Stimulated activated CD4-positive, alpha-beta T cell treated with anti-CD3 and anti-CD28 coated beads, Interleukin-15, amount 100 ng/mL, for 1 hour (primary cell): ENCODE measurements at regions not wholly inside any gene's neighbourhood (a gene's known extent, or its start where the extent isn't known, plus 50 kb on each side); places are given as distances from the start of the nearest gene placed in this dataset.

Source experiments
- DNase-seq, 2 donors: peaks; one replicate each; pipeline ENCODE4 v3.0.0-alpha.2; 2020; ENCODE audit warnings: low read depth in 1 of 2, low spot score in 1 of 2

DNA sequence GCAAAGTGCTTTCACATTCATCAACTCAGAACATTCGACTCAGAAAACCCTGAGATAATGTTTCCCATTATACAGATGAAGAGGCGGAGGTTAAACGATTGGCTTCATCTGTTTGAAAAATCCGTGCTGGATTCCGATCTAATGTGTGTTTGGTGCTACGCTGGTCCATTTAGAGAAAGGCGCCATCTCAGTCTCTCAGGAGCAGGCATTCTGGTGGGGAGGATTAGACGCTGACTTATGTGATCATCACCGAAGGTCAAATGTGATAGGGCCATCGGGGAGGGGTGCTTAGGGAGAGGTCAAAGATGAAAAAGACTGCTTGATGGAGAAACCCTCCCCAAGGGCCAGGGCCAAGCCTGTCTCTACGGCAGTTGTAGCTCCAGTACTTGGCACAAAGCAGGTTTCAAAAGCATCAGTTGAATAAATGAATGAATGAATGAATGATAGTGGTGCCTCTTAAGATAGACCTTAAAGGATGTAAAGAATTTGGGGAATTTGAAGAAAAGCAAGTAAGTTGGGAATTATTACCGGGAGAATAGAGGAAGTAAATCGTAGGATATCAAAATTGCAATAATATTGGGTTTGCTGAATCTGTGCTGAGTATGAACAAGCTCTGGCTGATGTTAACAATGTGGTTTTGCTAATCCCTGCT lies 160.6 kb upstream of the SHB start:
- DNase-seq: no peak

DNA sequence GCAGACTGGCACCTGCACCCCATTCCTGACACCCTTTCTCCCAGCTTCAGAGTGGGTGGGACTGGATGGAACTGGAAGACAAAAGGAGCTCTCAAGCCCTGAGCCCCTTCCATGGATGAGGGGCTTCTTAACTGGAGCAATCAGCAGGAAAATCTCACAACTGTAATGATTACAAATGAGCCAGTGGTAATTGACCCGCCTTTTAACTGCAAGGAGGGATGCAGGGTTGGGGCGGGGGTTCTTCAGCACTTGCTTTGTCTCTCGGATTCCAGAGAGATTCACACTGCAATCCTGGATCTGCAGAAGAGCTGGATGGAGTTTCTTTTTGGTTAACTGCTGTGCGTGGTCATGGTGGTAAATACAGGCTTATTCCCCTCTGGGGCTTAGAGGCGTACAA lies 160.1 kb upstream of the SHB start:
- no peak for DNase-seq

DNA sequence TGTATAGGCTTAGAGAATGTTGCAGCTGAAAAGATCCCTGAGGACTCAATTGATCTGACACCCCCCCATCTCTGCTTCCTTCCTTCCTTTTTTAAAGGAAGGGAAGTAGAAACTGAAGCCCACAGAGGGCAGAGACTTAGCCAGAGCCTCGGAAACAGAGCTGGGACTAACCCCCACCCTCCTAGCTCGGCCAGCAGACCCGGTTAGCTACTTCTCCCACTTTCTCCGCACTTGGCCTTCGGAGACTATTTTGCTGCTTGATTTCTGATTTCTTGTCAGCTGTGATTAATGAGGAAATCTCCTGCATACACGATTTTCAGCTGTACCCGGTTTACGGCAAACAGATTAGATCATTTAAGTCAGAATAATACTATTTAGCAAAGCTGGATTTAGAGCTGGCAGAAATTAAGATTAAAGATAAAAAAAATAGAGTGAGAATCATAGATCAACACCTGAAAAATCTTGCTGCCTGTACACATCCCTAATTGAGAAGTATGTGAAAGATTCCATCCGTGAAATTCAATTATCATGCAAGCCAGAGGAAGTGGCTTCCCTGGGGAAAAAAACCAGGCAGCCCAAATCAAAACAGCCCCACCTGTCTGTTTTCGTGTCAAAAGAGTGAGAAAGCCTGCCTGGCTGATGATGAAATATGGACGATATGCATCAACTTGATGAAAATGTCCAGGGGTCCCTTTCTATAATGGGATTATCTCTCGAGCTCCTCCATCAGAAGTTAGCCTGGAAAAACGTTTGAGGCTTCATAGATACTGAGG lies 159.5 kb upstream of the SHB start:
- no peak for DNase-seq

DNA sequence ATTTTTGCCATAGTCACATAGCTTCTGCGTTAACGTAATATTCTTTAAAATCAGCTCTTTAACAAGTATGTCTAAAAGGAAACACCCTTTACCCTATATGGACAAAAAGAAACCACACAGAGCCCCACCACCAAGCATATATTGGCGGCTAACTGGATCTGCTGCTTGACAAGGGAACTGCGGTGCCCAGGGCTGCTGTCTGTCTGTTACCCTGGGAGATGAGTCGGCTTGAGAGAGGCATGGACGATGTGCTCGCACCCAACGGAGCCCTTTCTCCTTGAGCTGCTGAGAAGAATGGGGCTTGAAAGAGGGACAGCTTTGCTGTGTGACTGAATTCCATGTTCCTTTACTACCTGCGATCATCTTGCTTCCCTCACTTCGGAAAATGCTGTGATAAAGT lies 158.6 kb upstream of the SHB start:
- no peak for DNase-seq

DNA sequence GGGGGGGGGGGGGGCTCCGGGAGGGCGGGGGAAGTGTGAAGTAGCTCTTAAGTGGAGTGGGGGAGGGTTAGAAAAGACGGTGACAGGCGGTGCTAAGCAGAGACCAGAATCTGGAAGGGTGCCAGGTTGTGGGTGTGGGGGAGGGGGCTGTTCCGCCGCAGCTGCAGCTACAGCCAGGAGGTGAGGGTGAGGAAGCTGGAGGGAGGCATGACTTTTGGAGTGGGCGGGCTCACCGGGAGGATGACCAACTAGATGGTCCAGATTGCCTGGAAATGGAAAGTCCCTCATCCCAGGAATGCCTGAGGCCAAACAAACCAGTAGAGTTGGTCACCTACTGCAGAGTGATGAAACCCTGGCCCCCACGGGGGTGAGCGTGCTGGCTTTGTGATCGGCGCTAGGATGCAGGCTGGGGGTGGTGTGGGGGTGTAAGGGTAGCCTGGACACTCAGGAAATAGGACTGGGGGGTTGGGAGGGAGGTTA lies 158.1 kb upstream of the SHB start:
- DNase-seq: peak in 1 of 2 donors; percentile 42

DNA sequence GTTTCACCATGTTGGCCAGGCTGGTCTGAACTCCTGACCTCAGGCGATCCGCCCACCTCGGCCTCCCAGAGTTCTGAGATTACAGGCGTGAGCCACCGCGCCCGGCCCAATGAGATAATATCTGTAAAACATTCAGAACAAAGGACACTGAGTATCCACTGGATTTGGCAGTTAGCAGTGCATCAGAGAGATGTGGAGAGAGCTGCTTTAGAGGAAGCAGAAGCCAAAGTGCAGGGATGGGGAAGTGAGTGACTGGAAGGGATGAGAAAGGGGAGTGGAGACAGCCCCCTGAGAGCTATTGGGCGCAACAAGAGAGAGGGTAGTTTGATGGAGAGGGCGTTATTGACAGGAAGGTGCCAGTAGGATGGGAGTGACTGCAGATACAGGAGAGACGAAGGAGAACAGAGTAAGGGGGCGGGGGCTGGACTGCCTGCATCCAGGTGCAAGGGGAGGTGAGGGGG lies 157.5 kb upstream of the SHB start:
- no peak for DNase-seq

DNA sequence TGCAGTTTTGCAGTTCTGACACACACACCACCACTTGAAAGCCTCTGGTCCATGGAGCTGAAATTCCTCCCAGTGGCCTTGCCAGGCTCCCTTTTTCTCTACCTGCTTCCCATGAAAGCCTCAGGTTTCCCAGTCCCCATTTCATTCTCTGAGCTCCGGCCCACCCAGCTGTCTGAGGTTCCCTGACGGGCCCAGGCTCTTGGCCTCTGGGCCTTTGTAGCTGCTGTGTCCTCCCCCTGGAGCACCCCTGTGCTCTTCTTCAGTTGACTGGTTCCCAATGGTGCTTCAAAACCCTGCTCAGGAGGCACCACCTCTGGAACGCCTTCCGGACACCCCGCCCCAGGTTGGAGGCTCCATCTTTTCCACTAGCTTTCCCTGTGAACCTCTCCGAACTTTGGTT lies 155.9 kb upstream of the SHB start:
- no peak for DNase-seq

DNA sequence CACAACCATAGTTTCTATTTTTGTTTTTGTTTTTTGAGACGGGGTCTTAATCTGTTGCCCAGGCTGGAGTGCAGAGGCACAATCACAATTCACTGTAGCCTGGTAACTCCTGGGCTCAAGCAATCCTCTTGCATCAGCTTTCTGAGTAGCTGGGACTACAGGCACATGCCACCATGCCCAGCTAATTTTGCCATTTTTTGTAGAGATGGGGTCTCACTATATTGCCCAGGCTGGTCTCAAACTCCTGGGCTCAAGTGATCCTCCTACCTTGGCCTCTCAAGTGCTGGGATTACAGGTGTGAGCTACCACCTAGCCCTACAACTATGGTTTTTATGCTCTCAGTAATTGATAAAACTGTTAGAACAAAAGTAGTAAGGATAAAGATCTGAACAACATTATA lies 147.5 kb upstream of the SHB start:
- DNase-seq: no peak

DNA sequence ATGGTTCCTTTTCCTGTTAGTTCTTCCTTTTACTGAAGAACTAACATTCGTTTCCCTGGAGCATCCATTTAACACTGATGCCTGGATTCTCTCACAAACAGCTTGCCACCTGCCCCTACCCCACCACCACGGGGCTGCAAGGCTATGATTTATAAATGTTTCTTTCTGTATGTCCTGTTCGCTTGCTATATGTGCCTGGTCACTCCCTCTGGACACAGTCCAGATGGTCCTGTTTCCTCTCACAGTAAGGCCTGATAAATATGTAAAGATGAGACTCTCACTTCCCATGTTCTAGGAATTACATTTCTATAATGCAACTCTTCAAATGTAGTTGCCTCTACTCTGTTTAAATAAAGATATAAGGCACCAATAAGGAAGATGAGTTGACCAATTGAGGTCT lies 146.4 kb upstream of the SHB start:
- DNase-seq: no peak

DNA sequence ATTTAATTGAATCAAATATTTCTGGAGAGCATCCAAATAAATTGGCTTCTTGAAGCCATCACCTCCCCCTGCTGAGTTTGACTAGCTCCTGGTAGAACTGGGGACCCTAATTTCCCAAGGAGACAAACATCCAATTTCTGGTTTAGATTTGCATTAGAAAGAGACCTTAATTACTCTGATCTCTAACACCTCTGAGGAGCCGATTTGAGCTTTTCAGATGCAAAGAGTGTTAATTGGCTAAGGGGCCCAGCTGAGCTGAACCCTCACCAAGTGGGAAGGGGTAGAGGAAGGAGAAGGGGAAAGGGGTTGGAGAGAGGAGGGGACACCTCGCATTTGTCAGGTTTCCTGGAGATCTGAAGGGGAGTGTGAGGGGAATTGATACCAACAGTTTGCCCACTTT lies 145.4 kb upstream of the SHB start:
- DNase-seq: no peak

DNA sequence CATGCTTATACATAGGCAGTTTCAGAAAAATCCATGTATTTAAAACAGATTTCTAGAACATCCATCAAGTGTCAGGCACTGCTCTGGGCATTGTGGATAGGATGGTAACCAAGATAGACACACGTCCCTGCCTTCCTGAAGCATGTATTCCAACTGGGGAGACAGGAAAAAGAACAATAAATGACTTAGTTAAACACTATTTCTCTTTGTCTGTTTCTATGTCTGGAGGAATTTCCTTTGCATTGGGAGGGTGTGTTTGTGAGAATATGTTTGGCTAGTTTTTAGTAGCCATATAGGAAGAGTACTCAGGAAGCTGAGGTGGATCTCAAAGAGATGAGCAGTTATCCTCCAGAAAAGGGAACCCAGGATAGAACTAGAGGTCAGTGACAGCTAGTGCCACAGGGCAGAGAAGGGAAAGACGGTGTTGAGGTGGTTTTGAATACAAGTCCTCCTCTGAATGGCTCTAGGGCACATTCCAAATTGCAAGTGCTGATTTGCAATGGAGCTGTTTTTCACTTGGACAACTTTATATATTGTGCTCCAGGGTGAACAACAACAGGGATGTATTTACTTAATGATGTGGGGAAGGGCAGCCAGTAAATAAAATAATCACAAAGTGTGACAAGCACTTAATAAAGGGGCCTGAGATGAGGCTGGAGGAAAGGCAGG lies 144.7 kb upstream of the SHB start:
- DNase-seq: no peak

DNA sequence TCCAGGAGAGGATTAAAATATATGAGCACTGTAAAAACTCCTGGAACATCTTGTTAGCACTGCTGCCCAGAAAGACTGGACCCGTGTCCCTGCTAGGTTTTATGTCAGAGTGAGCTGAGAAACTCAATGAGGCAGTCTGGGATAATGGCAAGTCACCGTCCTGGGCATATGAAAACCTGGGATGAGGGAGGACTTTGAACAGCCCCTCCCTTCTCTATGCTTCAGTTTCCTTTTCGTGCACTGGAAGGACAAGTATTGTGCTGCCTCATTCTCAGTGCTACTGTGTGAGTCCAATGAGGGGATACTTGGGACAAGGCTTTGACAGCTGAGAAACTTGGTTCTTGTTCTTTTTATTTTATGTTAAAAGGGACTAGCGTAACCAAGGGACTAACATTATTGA lies 143.0 kb upstream of the SHB start:
- DNase-seq: no peak

DNA sequence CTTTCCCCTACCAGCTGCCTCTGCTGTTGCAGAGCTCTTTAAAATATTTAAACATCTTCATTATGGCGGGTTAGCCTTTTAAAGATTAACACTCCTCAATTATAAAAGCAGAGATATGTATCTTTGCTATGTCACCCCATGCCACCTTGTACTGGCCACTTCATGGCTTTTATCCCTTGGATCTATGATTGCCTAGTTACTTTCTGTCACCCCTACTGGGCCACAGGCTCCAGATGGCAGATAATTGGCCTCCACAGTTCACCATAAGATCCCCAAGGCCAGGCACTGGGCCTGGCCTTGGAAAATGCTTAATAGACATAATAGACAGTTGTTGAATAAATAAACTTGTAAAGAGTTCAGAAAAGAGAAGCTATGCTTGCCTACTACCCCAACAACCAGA lies 142.0 kb upstream of the SHB start:
- DNase-seq: no peak

DNA sequence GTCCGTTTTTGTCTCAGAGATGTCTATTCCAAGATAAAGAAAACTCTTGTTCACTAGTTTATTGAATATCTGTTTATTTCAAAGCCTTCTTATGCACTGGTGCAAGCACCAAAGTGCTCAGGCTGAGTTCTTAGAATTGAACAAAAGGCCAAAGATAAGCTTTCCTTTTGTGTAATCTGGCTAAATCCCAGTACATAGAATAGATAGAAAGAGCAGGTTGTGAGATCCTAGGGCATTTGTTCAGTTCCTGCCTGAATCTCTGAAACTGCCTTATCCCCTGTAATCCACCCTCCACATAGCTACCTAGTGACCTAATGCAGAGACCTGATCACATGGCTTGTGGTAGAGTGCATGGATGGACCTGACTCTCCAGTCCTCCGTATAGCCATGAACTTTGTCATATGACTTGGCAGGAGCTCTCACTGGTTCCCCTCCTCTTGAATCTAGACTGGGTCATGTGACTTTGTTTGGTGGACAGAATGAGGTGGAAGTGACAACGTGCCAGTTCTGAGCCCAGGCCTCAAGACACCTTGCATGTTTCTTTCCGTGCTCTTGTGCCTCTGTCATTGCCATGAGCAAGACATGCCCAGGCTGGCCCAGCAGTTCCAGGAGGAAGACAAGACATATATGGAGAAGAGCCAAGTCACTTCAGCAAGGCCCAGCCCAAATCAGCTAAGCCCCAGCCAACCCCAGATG lies 139.3 kb upstream of the SHB start:
- no peak for DNase-seq

DNA sequence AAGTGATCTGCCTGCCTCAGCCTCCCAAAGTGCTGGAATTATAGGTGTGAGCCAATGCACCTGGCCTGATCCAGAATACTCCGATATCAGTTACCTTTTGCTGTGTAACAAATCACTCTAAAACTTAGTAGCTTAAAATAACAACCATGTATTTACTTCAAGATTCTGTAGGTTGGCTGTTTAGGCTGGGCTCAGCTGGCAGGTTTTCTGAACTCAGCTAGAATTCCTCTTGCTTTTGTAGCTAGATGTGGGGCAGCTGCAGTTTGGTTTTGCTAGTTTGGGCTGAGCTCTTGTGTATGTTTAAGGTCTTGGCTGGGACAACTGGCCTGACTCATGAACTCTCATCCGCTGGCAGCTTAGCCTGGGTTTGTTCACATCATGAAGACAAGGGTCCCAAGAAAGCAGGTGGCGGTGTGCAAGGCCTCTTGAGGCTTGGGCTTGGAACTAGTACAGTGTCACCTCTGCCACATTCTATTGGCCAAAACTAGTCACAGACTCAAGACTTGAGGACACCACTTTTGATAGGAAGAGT lies 138.3 kb upstream of the SHB start:
- DNase-seq: no peak

DNA sequence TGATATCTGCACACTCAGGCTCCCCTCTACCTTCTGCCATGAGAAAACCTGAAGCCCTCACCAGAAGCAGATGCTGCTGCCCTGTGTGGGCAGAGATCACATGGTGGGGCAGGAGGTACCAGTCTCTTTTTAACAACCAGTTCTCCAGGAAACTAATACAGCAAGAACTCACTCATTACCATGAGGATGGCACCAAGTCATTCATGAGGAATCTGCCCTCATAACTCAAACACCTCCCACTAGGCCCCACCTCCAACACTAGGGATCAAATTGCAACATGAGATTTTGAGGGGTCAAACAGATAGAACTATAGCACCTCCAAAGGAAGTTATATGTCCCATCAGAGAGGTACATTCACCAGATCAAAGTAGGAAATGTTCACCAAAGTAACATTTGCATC lies 136.3 kb upstream of the SHB start:
- no peak for DNase-seq

DNA sequence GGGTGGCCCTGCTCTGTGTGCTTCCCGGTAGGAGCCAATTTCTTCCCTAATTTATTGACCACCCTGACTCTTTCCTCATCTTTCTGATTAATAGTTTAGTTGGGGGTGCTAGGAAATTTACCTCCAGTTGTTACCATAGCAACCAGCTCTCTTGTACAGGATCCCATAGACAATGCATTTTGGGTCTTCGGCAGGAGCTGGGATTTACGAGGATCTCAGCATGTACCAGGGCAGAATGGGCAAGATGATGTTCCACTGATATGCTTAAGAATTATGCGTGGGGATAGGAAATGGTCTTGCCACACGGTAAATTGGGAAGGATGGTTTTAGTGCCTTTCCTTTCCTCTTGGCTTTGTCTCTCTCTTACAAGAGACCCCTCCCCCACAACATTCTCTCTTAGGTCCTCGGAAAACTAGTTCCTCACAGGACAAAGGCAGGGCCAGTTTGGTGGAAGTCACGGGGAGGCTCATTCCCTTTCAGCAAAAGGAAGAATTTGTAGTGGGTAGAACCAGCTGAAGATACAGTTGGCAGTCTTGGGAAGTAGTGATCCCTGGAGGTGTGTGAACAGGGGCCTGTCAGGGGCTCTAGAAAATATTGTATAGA lies 133.4 kb upstream of the SHB start:
- no peak for DNase-seq

DNA sequence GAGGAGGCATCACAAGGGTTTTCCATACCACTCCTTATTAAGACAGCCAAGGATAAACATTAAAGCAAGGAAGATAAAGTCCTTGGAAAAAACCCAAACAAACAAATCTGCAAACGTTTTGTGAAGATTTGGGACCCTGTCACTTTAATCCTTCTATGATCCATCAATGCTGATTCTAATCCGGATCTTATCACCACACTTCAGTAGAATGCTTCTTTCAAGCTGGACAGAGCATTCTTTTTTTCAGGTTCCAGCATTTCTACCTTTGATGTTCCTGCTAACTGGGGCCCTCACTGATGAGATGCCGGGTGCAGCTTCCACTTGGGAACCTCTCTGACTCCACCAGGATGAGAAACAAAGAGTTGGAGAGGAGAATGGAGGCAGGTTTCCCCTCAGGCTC lies 132.8 kb upstream of the SHB start:
- no peak for DNase-seq

DNA sequence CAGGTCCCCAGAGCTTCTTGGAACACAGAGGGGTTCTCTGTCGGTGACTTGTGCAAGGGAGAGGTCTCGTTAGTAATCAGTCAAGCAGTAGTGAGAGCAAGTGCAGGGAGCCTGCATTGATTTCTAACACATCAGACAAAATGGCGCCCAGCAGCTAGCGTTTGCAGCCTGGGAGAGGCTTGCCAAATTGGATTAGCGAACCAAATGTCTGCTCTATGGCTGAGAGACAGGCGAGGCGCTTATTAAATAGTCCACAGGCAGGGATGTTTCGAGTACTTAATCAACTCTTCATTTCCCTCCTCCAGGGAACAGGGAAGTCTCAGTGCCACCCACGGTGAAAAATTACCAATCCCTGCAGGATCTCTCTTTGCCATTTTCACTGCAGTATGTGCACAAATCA lies 131.4 kb upstream of the SHB start:
- no peak for DNase-seq

DNA sequence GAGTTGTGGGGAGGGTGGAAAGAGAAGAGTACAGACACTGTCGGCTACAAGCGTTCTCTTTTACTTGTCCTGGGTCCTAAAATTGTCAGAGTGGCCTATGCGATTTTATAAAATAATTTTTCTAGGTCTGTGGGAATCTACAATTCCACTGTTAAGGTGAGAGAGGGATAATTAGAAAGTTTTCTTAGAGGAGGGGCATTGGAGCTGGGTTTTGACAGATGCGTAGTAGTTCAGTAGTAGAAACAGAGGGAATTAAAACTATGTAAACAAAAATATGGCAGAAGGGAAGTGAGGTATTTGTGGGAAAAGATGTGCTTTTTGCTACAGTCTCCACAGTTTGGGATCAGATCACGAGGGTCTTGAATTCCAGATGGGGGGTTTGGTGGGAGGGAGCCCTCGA lies 129.1 kb upstream of the SHB start:
- no peak for DNase-seq

DNA sequence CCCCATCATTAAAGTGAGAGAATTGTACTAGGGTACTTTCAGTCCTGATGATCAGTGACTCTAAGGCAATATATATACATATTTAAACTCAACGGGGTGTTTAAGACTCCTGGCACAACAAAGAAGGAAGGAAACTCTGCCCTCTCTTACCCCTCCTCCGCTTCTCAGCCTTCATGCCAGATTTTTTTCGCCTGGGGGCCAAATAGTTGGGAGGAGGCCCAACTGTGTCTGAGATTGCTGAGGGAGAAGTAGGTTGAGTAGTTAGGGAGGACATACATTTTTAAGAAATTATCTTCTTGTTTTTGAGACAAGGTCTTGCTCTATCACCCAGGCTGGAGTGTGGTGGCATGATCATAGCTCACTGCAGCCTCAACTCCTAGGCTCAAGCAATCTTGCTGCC lies 127.7 kb upstream of the SHB start:
- DNase-seq: no peak
